Astrocyte (in vitro differentiated cells and primary cell): ENCODE measurements at regions not wholly inside any gene's neighbourhood (a gene's known extent, or its start where the extent isn't known, plus 50 kb on each side); places are given as distances from the start of the nearest gene placed in this dataset.
"Not testable (repeated sequence)": the region's sequence is repeated elsewhere in the genome, so short reads cannot be mapped to it uniquely, and the experiment has no call there.

Source experiments
- DNase-seq: peaks from one replicate; pipeline ENCODE4 v3.0.0-alpha.2; 2010; ENCODE audit warnings: low read depth
- FAIRE-seq: peaks from 2 replicates; lab custom pipeline; 2011; peaks lifted over from hg19 to GRCh38; lab: Jason Lieb, UNC
- H2AFZ ChIP-seq: 2 replicates; pipeline ENCODE4 v1.6.0; 2012; ENCODE audit warnings: low read depth, low read length, inconsistent platforms
- H3K27ac ChIP-seq: 2 replicates; pipeline ENCODE4 v1.5.1; 2011; ENCODE audit warnings: low read depth, low read length, inconsistent platforms
- H3K27me3 ChIP-seq: 2 replicates; pipeline ENCODE4 v1.6.0; 2011; ENCODE audit warnings: low read length, inconsistent platforms; ENCODE audit not compliant: insufficient read depth
- H3K36me3 ChIP-seq: 2 replicates; pipeline ENCODE4 v1.5.1; 2011; ENCODE audit warnings: low read length, inconsistent platforms; ENCODE audit not compliant: insufficient read depth
- H3K4me1 ChIP-seq: 2 replicates; pipeline ENCODE4 v1.5.1; 2011; ENCODE audit warnings: low read length, inconsistent platforms; ENCODE audit not compliant: insufficient read depth
- H3K4me2 ChIP-seq: 2 replicates; pipeline ENCODE4 v1.6.0; 2012; ENCODE audit warnings: low read length, inconsistent platforms
- H3K4me3 ChIP-seq: 2 replicates; pipeline ENCODE4 v1.5.1; 2011; ENCODE audit warnings: low read depth, mild to moderate bottlenecking, low read length, inconsistent platforms; ENCODE audit not compliant: insufficient read depth
- H3K79me2 ChIP-seq: 2 replicates; pipeline ENCODE4 v1.6.0; 2012; ENCODE audit warnings: mild to moderate bottlenecking, low read length, inconsistent platforms; ENCODE audit not compliant: insufficient read depth
- H3K9ac ChIP-seq: 2 replicates; pipeline ENCODE4 v1.6.0; 2012; ENCODE audit warnings: mild to moderate bottlenecking, low read length, inconsistent platforms
- H3K9me3 ChIP-seq: 2 replicates; pipeline ENCODE4 v1.5.1; 2012; ENCODE audit warnings: low read depth, mild to moderate bottlenecking, low read length, inconsistent platforms; ENCODE audit not compliant: insufficient read depth
- H4K20me1 ChIP-seq: 2 replicates; pipeline ENCODE4 v1.6.0; 2012; ENCODE audit warnings: low read length, inconsistent platforms; ENCODE audit not compliant: insufficient read depth
- H3K27ac Mint-ChIP-seq: one replicate; pipeline ENCODE4 v1.8.0; 2021; ENCODE audit warnings: mild to moderate bottlenecking, mixed read lengths; ENCODE audit not compliant: unreplicated experiment
- H3K27me3 Mint-ChIP-seq: one replicate; pipeline ENCODE4 v1.8.0; 2021; ENCODE audit warnings: low read depth, mixed read lengths; ENCODE audit not compliant: unreplicated experiment
- H3K36me3 Mint-ChIP-seq: one replicate; pipeline ENCODE4 v1.8.0; 2021; ENCODE audit warnings: low read depth, mixed read lengths; ENCODE audit not compliant: unreplicated experiment
- H3K4me1 Mint-ChIP-seq: one replicate; pipeline ENCODE4 v1.8.0; 2021; ENCODE audit warnings: low read depth, mixed read lengths; ENCODE audit not compliant: unreplicated experiment
- H3K4me3 Mint-ChIP-seq: one replicate; pipeline ENCODE4 v1.8.0; 2021; ENCODE audit warnings: mild to moderate bottlenecking, moderate library complexity, mixed read lengths; ENCODE audit not compliant: unreplicated experiment
- H3K9me3 Mint-ChIP-seq: one replicate; pipeline ENCODE4 v1.8.0; 2021; ENCODE audit warnings: mild to moderate bottlenecking, mixed read lengths; ENCODE audit not compliant: unreplicated experiment
- CTCF ChIP-seq: IDR thresholded peaks from 2 replicates; pipeline ENCODE4 v1.5.1; 2011; ENCODE audit warnings: low read depth, mild to moderate bottlenecking, inconsistent platforms, low read length, moderate library complexity; ENCODE audit not compliant: insufficient read depth
- EZH2 ChIP-seq: IDR thresholded peaks from 2 replicates; pipeline ENCODE4 v1.6.1; 2012; ENCODE audit warnings: mild to moderate bottlenecking, low read length, inconsistent platforms; ENCODE audit not compliant: insufficient read depth

- DNase-seq, H3K4me1 Mint-ChIP-seq, H3K27ac ChIP-seq, H3K9me3 Mint-ChIP-seq, H3K36me3 Mint-ChIP-seq, H3K9ac ChIP-seq, H3K4me1 ChIP-seq, H3K36me3 ChIP-seq, H4K20me1 ChIP-seq, H3K27me3 ChIP-seq, FAIRE-seq, H3K4me3 ChIP-seq, H2AFZ ChIP-seq, H3K9me3 ChIP-seq, H3K4me2 ChIP-seq, H3K79me2 ChIP-seq: not testable (repeated sequence)
- H3K27me3 Mint-ChIP-seq = peaks cover 20% of the 10 kb centered on the region
- peak overlapping the region; percentile 12 for H3K4me3 Mint-ChIP-seq
- H3K27ac Mint-ChIP-seq = peak overlapping the region; percentile 5
These were observed 146.8 kb upstream of the TRIB2 start for GRCh38 chr2:12569929-12570328.

- Histone ChIP-seq H3K36me3 (no peaks in the 10 kb centered on the region), H3K79me2 (no peaks in the 10 kb centered on the region), H3K4me3 (no peak overlapping the region), H3K9me3 (no peaks in the 10 kb centered on the region), H3K4me2 (no peak overlapping the region), H2AFZ (no peak overlapping the region), H4K20me1 (no peaks in the 10 kb centered on the region), H3K9ac (no peak overlapping the region), H3K4me1 (no peaks in the 10 kb centered on the region), H3K27ac (no peak overlapping the region), H3K27me3 (no peaks in the 10 kb centered on the region)
- H3K27ac Mint-ChIP-seq = no peak overlapping the region
- DNase-seq (no peak), FAIRE-seq (no peak)
- H3K4me1 Mint-ChIP-seq = no peaks in the 10 kb centered on the region
- peaks cover 15% of the 10 kb centered on the region for H3K27me3 Mint-ChIP-seq
- TF ChIP-seq EZH2 = no peak
- no peaks in the 10 kb centered on the region for H3K36me3 Mint-ChIP-seq
- peaks cover 12% of the 10 kb centered on the region for H3K9me3 Mint-ChIP-seq
- no peak overlapping the region for H3K4me3 Mint-ChIP-seq
These were observed 139.6 kb upstream of the TRIB2 start for GRCh38 chr2:12577091-12577490.

DNA sequence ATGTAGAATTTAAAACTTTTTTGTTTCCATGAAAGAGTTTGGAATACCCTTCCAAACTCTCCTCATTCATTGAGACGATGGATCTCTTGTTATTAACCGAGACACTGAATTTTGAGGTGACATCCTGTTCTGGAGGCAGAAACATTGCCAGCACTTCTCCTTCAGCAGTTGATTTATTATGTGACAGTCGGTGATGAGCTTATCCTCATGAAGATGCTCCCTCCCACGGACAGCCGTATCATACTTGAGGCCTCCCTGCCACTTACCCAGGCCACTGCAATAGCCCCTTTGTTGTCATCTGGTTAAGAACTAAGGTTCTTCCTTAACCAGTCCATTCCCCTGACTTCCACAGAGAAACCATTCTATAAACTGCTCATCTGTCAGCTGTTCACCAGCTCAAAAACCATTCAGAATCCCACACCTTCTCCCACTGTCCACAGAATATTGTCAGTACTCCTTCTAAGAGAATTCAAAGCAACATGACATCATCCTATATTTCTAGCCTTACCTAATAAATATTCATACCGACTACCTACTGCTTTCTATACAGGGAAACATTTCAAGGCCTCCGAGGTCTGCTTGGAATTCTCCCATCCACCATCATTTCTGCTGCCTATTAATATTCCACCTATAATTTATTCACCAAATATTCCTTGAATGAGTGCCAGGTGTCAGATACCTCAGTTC is 139.0 kb upstream of the TRIB2 start:
- Histone ChIP-seq H3K27me3 (no peaks in the 10 kb centered on the region), H3K36me3 (no peaks in the 10 kb centered on the region), H4K20me1 (no peaks in the 10 kb centered on the region), H3K27ac (no peak overlapping the region), H3K9ac (no peak overlapping the region), H3K9me3 (no peaks in the 10 kb centered on the region), H3K4me1 (no peaks in the 10 kb centered on the region), H3K4me2 (no peak overlapping the region), H2AFZ (no peak overlapping the region), H3K4me3 (no peak overlapping the region), H3K79me2 (no peaks in the 10 kb centered on the region)
- no peak for DNase-seq
- H3K4me3 Mint-ChIP-seq = no peak overlapping the region
- no peaks in the 10 kb centered on the region for H3K36me3 Mint-ChIP-seq
- no peaks in the 10 kb centered on the region for H3K4me1 Mint-ChIP-seq
- FAIRE-seq = no peak
- peaks cover 10% of the 10 kb centered on the region for H3K27me3 Mint-ChIP-seq
- peaks cover 10% of the 10 kb centered on the region for H3K9me3 Mint-ChIP-seq
- TF ChIP-seq EZH2 = no peak
- TF ChIP-seq CTCF = no peak
- H3K27ac Mint-ChIP-seq = no peak overlapping the region
